GM12878 (cell line): ENCODE measurements at regions not wholly inside any gene's neighbourhood (a gene's known extent, or its start where the extent isn't known, plus 50 kb on each side); places are given as distances from the start of the nearest gene placed in this dataset.

Experiments
- ATAC-seq: fragments of 200-7000 bp; cut with Tn5 transposase; 3 replicates; pipeline ENCODE4 v1.9.1; 2020; ENCODE audit warnings: mild to moderate bottlenecking, moderate library complexity
- BruUV-seq: library from RNA; stranded (reverse); fragments of 400-500 nt; replicated peaks from 2 replicates; lab custom pipeline; 2021; lab: Mats Ljungman, UMichigan
- CTCF ChIA-PET: fragments of 300-600 bp; sonication (Branson Sonifier 250); formaldehyde crosslinking; extraction: SDS; loops from one replicate; lab custom pipeline; 2021; ENCODE audit warnings: inconsistent platforms; lab: Yijun Ruan, JAX
- POLR2A ChIA-PET: fragments of 350-600 bp; formaldehyde crosslinking; extraction: SDS; loops from one replicate; lab custom pipeline; 2021; ENCODE audit warnings: inconsistent platforms; lab: Charles Lee
- RAD21 ChIA-PET: fragments of 300-600 bp; sonication (Branson Sonifier 250); formaldehyde crosslinking; loops from one replicate; lab custom pipeline; 2023; ENCODE audit warnings: antibody characterized with exemption; ENCODE audit not compliant: unreplicated experiment; lab: Charles Lee
- SMC1A ChIA-PET: fragments of 300-600 bp; sonication (Branson Sonifier 250); formaldehyde crosslinking; loops from one replicate; lab custom pipeline; 2023; ENCODE audit not compliant: unreplicated experiment, uncharacterized antibody; lab: Charles Lee
- DNase-seq: peaks from one replicate; pipeline ENCODE4 v3.0.0-alpha.2; 2011; ENCODE audit warnings: low read depth, low spot score
- FAIRE-seq: peaks from 3 replicates; lab custom pipeline; 2011; peaks lifted over from hg19 to GRCh38; lab: Jason Lieb, UNC
- H2AFZ ChIP-seq: 2 replicates; pipeline ENCODE4 v1.6.0; 2011; ENCODE audit warnings: low read depth, low read length, control low read depth; ENCODE audit not compliant: control insufficient read depth
- H3K27ac ChIP-seq: 2 replicates; pipeline ENCODE4 v1.5.1; 2011; ENCODE audit warnings: control low read depth; ENCODE audit not compliant: control insufficient read depth, insufficient read depth
- H3K27me3 ChIP-seq, 2 experiments: replicated peaks in 1 of 2; 2 replicates each; pipeline versions ENCODE4 v1.6.0 to v1.6.1; 2011; ENCODE audit warnings: low read length in 1 of 2; ENCODE audit not compliant: control insufficient read depth in 2 of 2, insufficient read depth in 2 of 2
- H3K36me3 ChIP-seq, 2 experiments: 2 replicates each; pipeline ENCODE4 v1.5.1; 2011; ENCODE audit warnings: low read length in 1 of 2; ENCODE audit not compliant: control insufficient read depth in 2 of 2, insufficient read depth in 2 of 2
- H3K4me1 ChIP-seq: 2 replicates; pipeline ENCODE4 v1.6.1; 2011; ENCODE audit warnings: mild to moderate bottlenecking, low read length, moderate library complexity, mixed read lengths; ENCODE audit not compliant: control insufficient read depth, insufficient read depth
- H3K4me2 ChIP-seq: 2 replicates; pipeline ENCODE4 v1.6.0; 2011; ENCODE audit warnings: control low read depth; ENCODE audit not compliant: control insufficient read depth, insufficient read depth
- H3K4me3 ChIP-seq: fragments of 200-600 bp; sonication (generic); 2 replicates; pipeline ENCODE4 v1.5.1; 2016
- H3K79me2 ChIP-seq: 2 replicates; pipeline ENCODE4 v1.6.0; 2011; ENCODE audit warnings: low read length; ENCODE audit not compliant: control insufficient read depth, insufficient read depth
- H3K9ac ChIP-seq: 2 replicates; pipeline ENCODE4 v1.8.0; 2011; ENCODE audit warnings: low read length, control low read depth, mixed read lengths; ENCODE audit not compliant: control insufficient read depth, insufficient read depth
- H3K9me3 ChIP-seq: replicated peaks from 3 replicates; pipeline ENCODE4 v1.5.1; 2011; ENCODE audit warnings: mild to moderate bottlenecking, low read length; ENCODE audit not compliant: control insufficient read depth, insufficient read depth
- H4K20me1 ChIP-seq: 2 replicates; pipeline ENCODE4 v1.6.0; 2011; ENCODE audit not compliant: control insufficient read depth, insufficient read depth
- BACH1 ChIP-seq: fragments of 450-650 bp; IDR thresholded peaks from 2 replicates; pipeline ENCODE4 v1.6.1; 2017; ENCODE audit warnings: mild to moderate bottlenecking, borderline replicate concordance
- FOS ChIP-seq: IDR thresholded peaks from 3 replicates; pipeline ENCODE4 v1.6.1; 2011; ENCODE audit warnings: borderline replicate concordance; ENCODE audit not compliant: insufficient read length; ENCODE audit errors: extremely low read depth
- GABPA ChIP-seq: IDR thresholded peaks from 2 replicates; pipeline ENCODE4 v1.6.1; 2014; ENCODE audit warnings: antibody characterized with exemption, low read depth, mild to moderate bottlenecking, inconsistent platforms
- KDM1A ChIP-seq: fragments of 200-600 bp; sonication (generic); IDR thresholded peaks from 2 replicates; pipeline ENCODE4 v1.6.1; 2016; ENCODE audit warnings: borderline replicate concordance
- NFIC ChIP-seq: IDR thresholded peaks from 2 replicates; pipeline ENCODE4 v1.6.1; 2012; ENCODE audit warnings: low read depth, mild to moderate bottlenecking, inconsistent platforms, low read length, moderate library complexity
- NRF1 ChIP-seq: conservative IDR thresholded peaks from 2 replicates; pipeline ENCODE4 v1.6.1; 2011; ENCODE audit warnings: mild to moderate bottlenecking, low read depth, low read length, improper control_type of control experiment
- PBX3 ChIP-seq: IDR thresholded peaks from 2 replicates; pipeline ENCODE4 v1.6.1; 2011; ENCODE audit warnings: mild to moderate bottlenecking, low read depth, low read length, moderate library complexity; ENCODE audit not compliant: insufficient replicate concordance
- PKNOX1 ChIP-seq: fragments of 450-650 bp; IDR thresholded peaks from 2 replicates; pipeline ENCODE4 v1.6.1; 2016; ENCODE audit warnings: mild to moderate bottlenecking
- RFX5 ChIP-seq: IDR thresholded peaks from 2 replicates; pipeline ENCODE4 v1.6.1; 2011; ENCODE audit warnings: low read depth, low read length, improper control_type of control experiment
- SMC3 ChIP-seq: IDR thresholded peaks from 2 replicates; pipeline ENCODE4 v1.6.1; 2011; ENCODE audit warnings: low read length, improper control_type of control experiment, borderline replicate concordance
- STAT3 ChIP-seq: IDR thresholded peaks from 2 replicates; pipeline ENCODE4 v1.6.1; 2011; ENCODE audit warnings: low read depth, low read length, improper control_type of control experiment
- WRNIP1 ChIP-seq: IDR thresholded peaks from 2 replicates; pipeline ENCODE4 v1.6.1; 2011; ENCODE audit warnings: low read depth, low read length, improper control_type of control experiment, borderline replicate concordance
- YY1 ChIP-seq: IDR thresholded peaks from 2 replicates; pipeline ENCODE4 v1.6.1; 2011; ENCODE audit warnings: low read depth, mild to moderate bottlenecking, low read length
- WGBS: methylation state at CpG from one replicate; pipeline ENCODE4 v1.1.6; 2016; ENCODE audit warnings: low lambda C conversion rate; ENCODE audit not compliant: insufficient replicate concordance, insufficient coverage; ENCODE audit errors: missing lambda C conversion rate; 5-methylcytosine and 5-hydroxymethylcytosine counted together
- in situ Hi-C: fragments of 300-500 bp; cut with MboI; formaldehyde crosslinking; loops from 9 replicates; pipeline ENCODE4 v1.14.3; 2018; ENCODE audit warnings: mixed read lengths
- intact Hi-C: fragments of 100-400 bp; cut with micrococcal nuclease; formaldehyde crosslinking; loops from one replicate; pipeline ENCODE4 v1.14.2; 2022; ENCODE audit not compliant: unreplicated experiment

DNA sequence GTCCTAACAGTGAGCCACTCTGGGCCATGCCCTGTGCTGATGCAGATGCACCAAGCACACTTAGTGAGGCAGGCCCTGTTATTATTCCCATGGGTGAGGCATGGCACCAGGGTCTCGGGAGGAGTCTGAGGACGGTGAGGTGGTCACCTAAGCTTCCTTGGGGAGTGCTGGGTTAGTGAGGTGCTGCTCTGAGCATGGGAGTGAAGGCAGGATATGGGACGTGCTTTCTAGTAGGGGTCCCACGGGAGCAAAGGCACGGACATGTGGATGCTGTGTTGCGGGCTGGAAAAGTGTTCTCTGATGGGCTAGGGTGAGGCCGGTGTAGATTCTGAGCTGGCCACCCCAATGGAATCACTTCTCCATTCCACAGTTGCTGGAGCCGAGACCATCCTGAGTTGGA is 77.5 kb upstream of the CSF3R start:
- 14% methylated on average over 8 of the region's 8 CpGs for WGBS
- ChIA-PET POLR2A (no interaction called here), SMC1A (no interaction called here), RAD21 (no interaction called here), CTCF (no interaction called here)
- H3K4me1 ChIP-seq: no peaks in the 10 kb centered on the region
- FAIRE-seq: no peak
- no peaks in the 10 kb centered on the region; a peak in 2 of 4 replicates for H3K27me3 ChIP-seq
- no peaks in the 10 kb centered on the region for H3K79me2 ChIP-seq
- no peaks in the 10 kb centered on the region for H4K20me1 ChIP-seq
- no peak overlapping the region for H3K9ac ChIP-seq
- no TSS peak for BruUV-seq
- no peak for DNase-seq
- H2AFZ ChIP-seq: no peak overlapping the region
- no peaks in the 10 kb centered on the region for H3K9me3 ChIP-seq
- in situ Hi-C loops (no loop called here), intact Hi-C loops (no loop called here)
- H3K27ac ChIP-seq: no peak overlapping the region
- ATAC-seq: no peak
- TF ChIP-seq RFX5 (no peak), SMC3 (no peak), PKNOX1 (no peak), KDM1A (no peak), NRF1 (no peak), PBX3 (no peak), WRNIP1 (no peak), FOS (no peak), NFIC (no peak), BACH1 (no peak), YY1 (no peak), STAT3 (no peak), GABPA (no peak)
- no peaks in the 10 kb centered on the region for H3K36me3 ChIP-seq
- H3K4me3 ChIP-seq: no peak overlapping the region
- H3K4me2 ChIP-seq: no peak overlapping the region
